ENCODE measurements at regions not wholly inside any gene's neighbourhood (a gene's known extent, or its start where the extent isn't known, plus 50 kb on each side); places are given as distances from the start of the nearest gene placed in this dataset.

GRCh38 chr2:120511536-120511935 is 165.6 kb downstream of the INHBB start:
- no peaks in the 10 kb centered on the region for H3K27me3 ChIP-seq (ENCODE audit: control insufficient read depth, insufficient read depth, low read length)
- H3K36me3 ChIP-seq (ENCODE audit: control insufficient read depth in 2 of 3, insufficient read depth in 3 of 3, low read length in 3 of 3) = no peaks in the 10 kb centered on the region
- H3K4me3 ChIP-seq (ENCODE audit: low read length in 3 of 3) = no peak overlapping the region
- H3K4me1 ChIP-seq (ENCODE audit: control insufficient read depth in 2 of 3, insufficient read depth in 2 of 3, low read depth in 1 of 3, low read length in 3 of 3) = peaks cover 0 to 3% (median 0%) of the 10 kb centered on the region in 3 donors
- peak in 1 of 5 donors; percentile 34 for DNase-seq
- H3K9ac ChIP-seq (ENCODE audit: low read length in 3 of 3) = no peak overlapping the region
- H3K9me3 ChIP-seq (ENCODE audit: control insufficient read depth in 2 of 3, insufficient read depth in 1 of 3, low read length in 3 of 3) = no peaks in the 10 kb centered on the region
- no peak for TF ChIP-seq CTCF (IDR thresholded peaks at IDR 0.05; ENCODE audit: borderline replicate concordance, extremely low read depth, insufficient read depth)
- no peak overlapping the region for H3K27ac ChIP-seq (ENCODE audit: low read depth in 2 of 2, low read length in 2 of 2)
- intact Hi-C loops (cut with DNase I) = no loop called here
- FAIRE-seq = no peak

DNA sequence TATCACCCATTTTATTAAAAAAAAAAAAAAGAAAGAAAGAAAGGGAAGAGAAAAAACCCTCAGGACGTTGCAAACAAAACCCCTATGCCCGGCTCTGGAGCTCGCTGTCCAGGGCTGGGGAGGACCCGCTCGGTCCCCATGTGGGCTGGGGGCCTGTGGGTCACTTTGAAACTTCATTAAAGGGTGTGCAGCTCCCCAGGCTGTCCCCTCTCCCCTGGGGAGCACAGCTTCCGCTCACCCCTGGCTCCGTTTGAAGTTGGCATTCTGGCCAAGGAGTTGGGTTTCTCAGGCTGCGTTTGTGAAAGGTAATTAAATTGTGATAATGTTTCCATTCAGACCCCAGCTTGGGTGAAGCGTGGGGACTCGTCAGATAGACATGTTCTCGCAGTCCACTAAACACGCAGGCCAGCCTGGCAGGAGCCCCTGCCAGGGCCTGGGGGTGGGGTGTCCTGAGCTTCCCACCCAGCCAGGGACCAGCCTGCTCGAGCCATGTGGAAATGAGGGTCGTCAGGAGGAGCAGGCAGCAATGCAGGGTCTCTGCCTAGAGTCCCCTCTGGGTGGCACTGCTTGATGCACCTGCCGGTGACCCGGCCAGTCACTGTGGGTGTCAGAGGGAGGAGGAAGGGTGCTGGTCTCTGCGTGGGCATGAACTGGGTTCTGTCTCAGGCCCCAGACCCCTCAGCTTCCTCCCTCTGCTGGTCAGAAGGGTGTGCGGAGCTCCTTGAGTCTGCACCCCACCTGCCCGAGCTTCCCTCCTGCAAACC is 166.2 kb downstream of the INHBB start:
- no peak overlapping the region for H3K27ac ChIP-seq (ENCODE audit: low read depth in 2 of 2, low read length in 2 of 2)
- FAIRE-seq (no peak), DNase-seq (peak in 1 of 5 donors; percentile 60)
- no peak overlapping the region for H3K9ac ChIP-seq (ENCODE audit: low read length in 3 of 3)
- H3K4me3 ChIP-seq (ENCODE audit: low read length in 3 of 3) = no peak overlapping the region
- no peaks in the 10 kb centered on the region for H3K9me3 ChIP-seq (ENCODE audit: control insufficient read depth in 2 of 3, insufficient read depth in 1 of 3, low read length in 3 of 3)
- intact Hi-C loops (cut with DNase I) = no loop called here
- peaks cover 0 to 3% (median 0%) of the 10 kb centered on the region in 3 donors for H3K4me1 ChIP-seq (ENCODE audit: control insufficient read depth in 2 of 3, insufficient read depth in 2 of 3, low read depth in 1 of 3, low read length in 3 of 3)
- H3K27me3 ChIP-seq (ENCODE audit: control insufficient read depth, insufficient read depth, low read length) = no peaks in the 10 kb centered on the region
- TF ChIP-seq CTCF (IDR thresholded peaks at IDR 0.05; ENCODE audit: borderline replicate concordance, extremely low read depth, insufficient read depth) = no peak
- H3K36me3 ChIP-seq (ENCODE audit: control insufficient read depth in 2 of 3, insufficient read depth in 3 of 3, low read length in 3 of 3) = no peaks in the 10 kb centered on the region

DNA sequence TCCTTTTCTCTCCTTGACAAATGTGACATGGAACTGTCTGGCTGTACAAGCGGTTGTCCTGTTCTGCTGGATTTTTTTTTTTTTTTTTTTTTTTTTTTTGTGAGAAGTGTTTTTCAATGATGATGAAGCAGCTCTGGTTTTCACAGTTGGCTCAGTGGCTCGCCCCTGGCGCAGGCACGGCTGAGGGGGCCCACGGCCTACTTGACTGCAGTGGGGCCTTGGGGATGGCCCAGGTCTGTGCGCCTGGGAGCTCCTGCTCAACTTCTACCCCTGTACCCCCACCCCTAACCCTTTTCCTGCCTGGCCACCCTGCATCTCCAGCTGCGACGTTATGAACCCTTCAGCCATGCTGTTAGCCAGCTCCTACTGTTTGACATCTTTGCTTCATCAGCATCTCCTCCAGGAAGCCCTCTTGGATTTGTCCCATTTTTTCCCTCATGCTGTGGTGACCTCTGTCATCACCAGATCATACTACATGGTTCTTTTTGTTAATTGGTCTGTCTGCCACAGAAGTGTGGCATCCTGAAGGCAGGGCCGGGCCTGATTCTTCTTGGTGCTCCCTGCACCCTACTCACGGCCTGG is 167.9 kb downstream of the INHBB start:
- Histone ChIP-seq H3K27ac (ENCODE audit: low read depth in 2 of 2, low read length in 2 of 2) (no peak overlapping the region), H3K9me3 (ENCODE audit: control insufficient read depth in 2 of 3, insufficient read depth in 1 of 3, low read length in 3 of 3) (no peaks in the 10 kb centered on the region), H3K36me3 (ENCODE audit: control insufficient read depth in 2 of 3, insufficient read depth in 3 of 3, low read length in 3 of 3) (no peaks in the 10 kb centered on the region), H3K27me3 (ENCODE audit: control insufficient read depth, insufficient read depth, low read length) (no peaks in the 10 kb centered on the region), H3K9ac (ENCODE audit: low read length in 3 of 3) (no peak overlapping the region), H3K4me1 (ENCODE audit: control insufficient read depth in 2 of 3, insufficient read depth in 2 of 3, low read depth in 1 of 3, low read length in 3 of 3) (peaks cover 0 to 3% (median 0%) of the 10 kb centered on the region in 3 donors), H3K4me3 (ENCODE audit: low read length in 3 of 3) (no peak overlapping the region)
- DNase-seq = peak in 1 of 5 donors; percentile 51
- no peak for FAIRE-seq
- intact Hi-C loops (cut with DNase I) = no loop called here
- no peak for TF ChIP-seq CTCF (IDR thresholded peaks at IDR 0.05; ENCODE audit: borderline replicate concordance, extremely low read depth, insufficient read depth)

Measured in kidney (tissue), 13 donors.